ENCODE measurements at regions not wholly inside any gene's neighbourhood (a gene's known extent, or its start where the extent isn't known, plus 50 kb on each side); places are given as distances from the start of the nearest gene placed in this dataset.

GRCh38 chr2:6233993-6234392 lies 541.8 kb downstream of the SOX11 start:
- no peak overlapping the region for H2AK5ac ChIP-seq (ENCODE audit: insufficient read length, low read length)
- no peak overlapping the region for H3K18ac ChIP-seq (ENCODE audit: insufficient read length, low read depth, low read length)
- H3K4ac ChIP-seq (ENCODE audit: low read depth, low read length), result no peak overlapping the region
- no peaks in the 10 kb centered on the region for H3K23me2 ChIP-seq (ENCODE audit: insufficient read length, low read depth, low read length, poor library complexity, severe bottlenecking)
- no peak for DNase-seq
- Mint-ChIP-seq H3K9me3 (peaks cover 3 to 11% of the 10 kb centered on the region in 2 experiments), H3K27me3 (ENCODE audit: low read depth) (no peaks in the 10 kb centered on the region; the same call in 1 of the 2 replicates), H3K36me3 (ENCODE audit: insufficient read depth in 1 of 3, low read depth in 3 of 3) (peaks cover 0 to under 1% (median 0%) of the 10 kb centered on the region in 3 experiments; a peak in 3 of 7 replicates), H3K4me1 (peaks cover 4 to 5% of the 10 kb centered on the region in 2 experiments; a peak in 2 of 4 replicates), H3K27ac (no peak overlapping the region), H3K4me3 (no peak overlapping the region)
- no peak overlapping the region for H3K27ac ChIP-seq (ENCODE audit: insufficient read length, low read depth, low read length)
- no peak overlapping the region for H3K23ac ChIP-seq (ENCODE audit: insufficient read length, low read depth, low read length)
- H3K27me3 ChIP-seq (ENCODE audit: insufficient read depth, low read length), result no peaks in the 10 kb centered on the region
- H3K79me1 ChIP-seq (ENCODE audit: insufficient read depth, low read depth, low read length, poor library complexity, severe bottlenecking), result no peaks in the 10 kb centered on the region
- no peak overlapping the region for H2BK120ac ChIP-seq (ENCODE audit: low read depth, low read length, poor library complexity, severe bottlenecking)
- H2BK20ac ChIP-seq (ENCODE audit: low read depth, low read length, poor library complexity, severe bottlenecking), result no peak overlapping the region
- no peak for TF ChIP-seq CTCF (conservative IDR thresholded peaks at IDR 0.05)
- no peak overlapping the region for H3K4me2 ChIP-seq (ENCODE audit: insufficient read depth, insufficient read length, low read length)
- no peak overlapping the region for H3K56ac ChIP-seq (ENCODE audit: insufficient read length, low read depth, low read length)
- H2BK12ac ChIP-seq (ENCODE audit: insufficient read length, low read depth, low read length), result no peak overlapping the region
- peaks cover 2% of the 10 kb centered on the region; the same call in 1 of the 2 replicates for H3K4me1 ChIP-seq (ENCODE audit: insufficient read depth, low read length)
- no peaks in the 10 kb centered on the region for H3K79me2 ChIP-seq (ENCODE audit: insufficient read depth, low read length)
- H2BK15ac ChIP-seq (ENCODE audit: low read depth, low read length), result no peak overlapping the region
- no peaks in the 10 kb centered on the region for H4K20me1 ChIP-seq (ENCODE audit: control insufficient read depth, insufficient read depth, insufficient read length)
- H4K5ac ChIP-seq (ENCODE audit: insufficient read length, low read depth, low read length), result no peak overlapping the region
- no peak overlapping the region for H3T11ph ChIP-seq (ENCODE audit: low read length)
- no peak overlapping the region for H3K9ac ChIP-seq (ENCODE audit: extremely low read depth, insufficient read length, low read length)
- H2AFZ ChIP-seq (ENCODE audit: low read length), result no peak overlapping the region
- H3K9me3 ChIP-seq (ENCODE audit: control insufficient read depth, low read depth, low read length), result no peaks in the 10 kb centered on the region
- H3K14ac ChIP-seq (ENCODE audit: insufficient read depth, low read length), result no peak overlapping the region
- no peak overlapping the region for H4K8ac ChIP-seq (replicated peaks; ENCODE audit: insufficient read length, low read depth, low read length)
- H2BK5ac ChIP-seq (ENCODE audit: insufficient read length, low read length), result no peak overlapping the region
- no peak overlapping the region for H4K91ac ChIP-seq (ENCODE audit: insufficient read length, low read depth, low read length)
- WGBS (ENCODE audit: extremely low coverage, insufficient read length, low lambda C conversion rate), result no CpG with 5 or more reads among the region's 4 CpGs

Measured in H9 (cell line).